Loucy (cell line): ENCODE measurements at regions not wholly inside any gene's neighbourhood (a gene's known extent, or its start where the extent isn't known, plus 50 kb on each side); places are given as distances from the start of the nearest gene placed in this dataset.

Experiments
- EZH2phosphoT487 ChIP-seq: fragments of 200-600 bp; IDR thresholded peaks from 2 replicates; pipeline ENCODE4 v1.6.1; 2018; ENCODE audit warnings: antibody characterized with exemption, mild to moderate bottlenecking, moderate library complexity, borderline replicate concordance
- TF ChIP-seq, protein P1 (sequence below): fragments of 200-600 bp; sonication (generic); conservative IDR thresholded peaks from 2 replicates; pipeline ENCODE4 v1.5.1; 2014; ENCODE audit warnings: mild to moderate bottlenecking, antibody characterized with exemption, low read length

- TF ChIP-seq, protein P1, sequence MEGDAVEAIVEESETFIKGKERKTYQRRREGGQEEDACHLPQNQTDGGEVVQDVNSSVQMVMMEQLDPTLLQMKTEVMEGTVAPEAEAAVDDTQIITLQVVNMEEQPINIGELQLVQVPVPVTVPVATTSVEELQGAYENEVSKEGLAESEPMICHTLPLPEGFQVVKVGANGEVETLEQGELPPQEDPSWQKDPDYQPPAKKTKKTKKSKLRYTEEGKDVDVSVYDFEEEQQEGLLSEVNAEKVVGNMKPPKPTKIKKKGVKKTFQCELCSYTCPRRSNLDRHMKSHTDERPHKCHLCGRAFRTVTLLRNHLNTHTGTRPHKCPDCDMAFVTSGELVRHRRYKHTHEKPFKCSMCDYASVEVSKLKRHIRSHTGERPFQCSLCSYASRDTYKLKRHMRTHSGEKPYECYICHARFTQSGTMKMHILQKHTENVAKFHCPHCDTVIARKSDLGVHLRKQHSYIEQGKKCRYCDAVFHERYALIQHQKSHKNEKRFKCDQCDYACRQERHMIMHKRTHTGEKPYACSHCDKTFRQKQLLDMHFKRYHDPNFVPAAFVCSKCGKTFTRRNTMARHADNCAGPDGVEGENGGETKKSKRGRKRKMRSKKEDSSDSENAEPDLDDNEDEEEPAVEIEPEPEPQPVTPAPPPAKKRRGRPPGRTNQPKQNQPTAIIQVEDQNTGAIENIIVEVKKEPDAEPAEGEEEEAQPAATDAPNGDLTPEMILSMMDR = no peak
- no peak for TF ChIP-seq EZH2phosphoT487
These were observed 84.8 kb upstream of the PHF14 start for GRCh38 chr7:10888861-10889260.
